ENCODE measurements at regions not wholly inside any gene's neighbourhood (a gene's known extent, or its start where the extent isn't known, plus 50 kb on each side); places are given as distances from the start of the nearest gene placed in this dataset.

GRCh38 chr1:106924360-106924759 is 132.1 kb upstream of the PRMT6 start:
- no peak for TF ChIP-seq POLR2AphosphoS5 (IDR thresholded peaks at IDR 0.05; ENCODE audit: low read depth, low read length)
- no peak for TF ChIP-seq POLR2A (IDR thresholded peaks at IDR 0.05; ENCODE audit: low read depth, low read length)
- no peak for TF ChIP-seq TAF1 (IDR thresholded peaks at IDR 0.05; ENCODE audit: low read depth, low read length)
- TF ChIP-seq POU2F2 (IDR thresholded peaks at IDR 0.05; ENCODE audit: low read depth, low read length), result no peak
- no peak for TF ChIP-seq PAX5 (IDR thresholded peaks at IDR 0.05; ENCODE audit: insufficient read depth, low read length, severe bottlenecking)
- no peak for TF ChIP-seq SPI1 (IDR thresholded peaks at IDR 0.05; ENCODE audit: low read depth, low read length)
